ENCODE measurements at regions not wholly inside any gene's neighbourhood (a gene's known extent, or its start where the extent isn't known, plus 50 kb on each side); places are given as distances from the start of the nearest gene placed in this dataset.

- peak in 1 of 2 donors; percentile 1 for DNase-seq (ENCODE audit: low read depth in 1 of 2, low spot score in 1 of 2)
Observed at GRCh38 chr17:74042744-74043486, 160.6 kb upstream of the RPL38 start.

- DNase-seq (ENCODE audit: low read depth in 1 of 2, low spot score in 1 of 2): no peak
Observed at GRCh38 chr17:74043976-74044375, 159.5 kb upstream of the RPL38 start.

GRCh38 chr17:74045608-74046280, 157.7 kb upstream of the RPL38 start:
- no peak for DNase-seq (ENCODE audit: low read depth in 1 of 2, low spot score in 1 of 2)

DNA sequence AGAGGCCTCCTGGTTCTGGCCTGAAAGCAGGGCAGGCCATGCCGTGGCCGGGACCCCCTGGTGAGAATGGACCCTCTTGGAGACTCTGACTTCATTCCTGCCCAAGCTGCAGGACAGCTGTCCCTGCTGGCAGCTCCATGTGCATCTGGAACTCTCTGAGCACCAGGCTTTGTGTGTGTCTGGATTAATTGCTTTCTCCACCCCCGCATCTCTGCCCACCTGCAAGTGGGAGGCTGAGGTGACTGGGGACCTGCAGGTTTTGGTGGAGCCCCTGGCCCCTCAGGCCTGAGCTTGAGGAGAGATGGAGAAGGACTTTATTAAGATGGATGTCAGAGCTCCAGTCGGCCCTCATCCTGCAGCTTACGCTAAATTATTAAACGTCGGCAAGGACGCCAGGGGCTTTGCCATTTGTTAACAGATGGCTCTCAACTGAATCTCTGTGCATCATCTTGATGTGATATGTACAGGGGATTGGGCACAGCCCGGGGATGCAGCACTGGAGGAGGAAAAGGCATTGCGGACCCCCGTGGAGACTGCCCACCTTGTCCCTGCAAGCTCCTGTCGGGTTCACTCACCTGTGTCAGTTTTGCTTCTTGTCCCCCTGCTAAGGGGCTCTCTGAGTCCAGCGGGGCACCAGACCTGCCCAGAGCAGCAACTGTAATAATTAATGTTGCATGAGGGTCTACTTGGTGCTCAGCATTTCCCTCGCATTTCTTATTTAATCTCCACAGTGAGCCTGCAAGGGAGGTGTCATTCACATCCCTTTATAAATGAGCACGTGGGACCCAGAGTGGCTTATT, 154.1 kb upstream of the RPL38 start:
- DNase-seq (ENCODE audit: low read depth in 1 of 2, low spot score in 1 of 2): no peak

DNA sequence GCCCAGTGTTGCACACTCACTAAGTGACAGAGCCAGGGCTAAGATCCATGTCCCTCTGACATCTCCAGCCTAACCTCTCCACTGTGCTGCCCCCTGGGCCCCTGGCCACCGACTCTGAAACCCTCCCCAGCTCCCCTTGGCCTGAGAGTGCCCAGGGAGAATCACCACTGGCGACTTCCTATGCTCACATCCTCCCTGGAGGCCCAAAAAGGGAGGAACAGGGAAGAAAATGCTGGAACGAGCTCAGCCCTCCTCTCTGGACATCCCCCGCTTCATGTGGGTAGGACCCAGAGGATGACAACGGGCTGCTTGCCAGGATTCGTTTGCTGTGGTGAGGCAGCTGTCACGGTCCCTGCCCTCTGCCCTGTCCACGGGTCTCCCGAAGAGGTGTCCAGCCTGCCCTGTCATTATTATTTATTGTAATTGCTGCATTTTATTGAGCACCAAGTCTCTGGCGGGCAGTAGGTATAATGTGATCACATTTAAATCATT, 153.5 kb upstream of the RPL38 start:
- no peak for DNase-seq (ENCODE audit: low read depth in 1 of 2, low spot score in 1 of 2)

DNA sequence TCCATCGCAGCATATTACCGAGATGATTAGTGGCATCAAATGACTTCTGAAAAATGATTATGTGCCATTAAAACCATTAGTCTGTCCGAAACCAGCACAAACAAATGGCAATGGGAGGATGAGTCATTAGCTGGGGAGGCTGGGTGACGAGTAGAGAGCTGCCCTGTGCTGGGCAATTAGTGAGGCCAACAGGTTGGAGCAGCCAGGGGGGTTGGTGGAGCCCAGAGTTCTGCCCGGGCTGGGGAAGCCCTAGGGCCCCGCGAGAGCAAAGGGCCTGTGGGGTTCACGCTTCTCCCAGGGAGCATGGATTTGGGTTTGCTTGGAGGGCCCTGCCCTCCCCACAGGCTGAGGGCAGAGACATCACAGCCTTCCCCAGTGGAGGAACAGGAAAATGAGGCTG, 152.1 kb upstream of the RPL38 start:
- no peak for DNase-seq (ENCODE audit: low read depth in 1 of 2, low spot score in 1 of 2)

DNA sequence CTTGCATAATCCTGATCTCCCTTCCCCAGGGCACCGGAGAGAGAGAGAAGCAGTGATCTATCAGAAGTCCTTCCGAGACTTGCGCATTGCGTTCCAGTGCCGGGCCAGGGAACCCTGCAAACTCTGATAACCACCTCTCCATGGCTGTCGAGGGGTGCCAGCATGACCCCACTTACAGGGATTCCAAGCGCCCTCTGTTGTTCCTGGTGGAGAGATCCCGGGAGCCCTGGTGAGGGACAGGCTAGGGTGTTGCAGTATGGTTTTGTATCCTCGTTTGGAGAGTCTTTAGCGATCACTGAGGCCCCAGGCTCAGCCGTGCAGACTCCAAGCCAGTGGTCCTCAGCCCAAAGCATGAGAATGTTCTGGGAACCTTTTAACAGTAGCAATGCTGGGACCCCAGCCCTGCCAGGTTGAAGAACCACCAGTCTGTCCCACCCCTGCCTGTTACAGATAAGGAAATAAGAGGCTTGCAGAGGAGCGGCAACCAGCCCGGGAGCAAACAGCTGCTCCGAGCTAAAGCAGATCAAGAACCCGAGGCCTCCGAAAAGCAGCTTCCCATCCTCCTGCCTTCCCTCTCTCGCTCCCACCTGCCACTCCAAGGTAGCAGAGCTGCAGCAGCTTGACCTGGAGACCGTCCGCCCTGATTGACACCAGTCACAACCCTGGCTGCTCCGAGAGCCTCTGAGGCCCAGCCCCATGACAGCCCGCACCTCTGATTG, 150.3 kb upstream of the RPL38 start:
- no peak for DNase-seq (ENCODE audit: low read depth in 1 of 2, low spot score in 1 of 2)

GRCh38 chr17:74053712-74054078, 149.8 kb upstream of the RPL38 start:
- DNase-seq (ENCODE audit: low read depth in 1 of 2, low spot score in 1 of 2): no peak

DNA sequence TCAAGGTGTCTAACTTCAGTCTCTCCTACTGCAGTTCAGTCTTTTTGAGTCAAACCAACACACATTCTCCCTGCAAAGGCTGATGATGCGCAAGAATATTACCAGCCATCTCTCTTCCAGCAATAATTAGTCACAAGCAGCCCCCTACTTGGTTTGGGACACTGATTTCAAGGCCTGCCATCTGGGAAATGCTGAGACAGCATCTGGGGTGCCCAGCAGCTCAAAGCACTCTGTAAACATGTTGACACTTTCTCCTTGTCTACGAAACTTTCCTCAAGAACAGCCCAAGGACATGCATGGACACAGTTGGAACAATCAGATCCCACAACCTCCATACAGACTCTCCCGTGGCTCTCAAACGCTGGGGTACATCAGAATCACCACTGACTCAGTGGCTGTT, 149.2 kb upstream of the RPL38 start:
- DNase-seq (ENCODE audit: low read depth in 1 of 2, low spot score in 1 of 2): no peak

DNA sequence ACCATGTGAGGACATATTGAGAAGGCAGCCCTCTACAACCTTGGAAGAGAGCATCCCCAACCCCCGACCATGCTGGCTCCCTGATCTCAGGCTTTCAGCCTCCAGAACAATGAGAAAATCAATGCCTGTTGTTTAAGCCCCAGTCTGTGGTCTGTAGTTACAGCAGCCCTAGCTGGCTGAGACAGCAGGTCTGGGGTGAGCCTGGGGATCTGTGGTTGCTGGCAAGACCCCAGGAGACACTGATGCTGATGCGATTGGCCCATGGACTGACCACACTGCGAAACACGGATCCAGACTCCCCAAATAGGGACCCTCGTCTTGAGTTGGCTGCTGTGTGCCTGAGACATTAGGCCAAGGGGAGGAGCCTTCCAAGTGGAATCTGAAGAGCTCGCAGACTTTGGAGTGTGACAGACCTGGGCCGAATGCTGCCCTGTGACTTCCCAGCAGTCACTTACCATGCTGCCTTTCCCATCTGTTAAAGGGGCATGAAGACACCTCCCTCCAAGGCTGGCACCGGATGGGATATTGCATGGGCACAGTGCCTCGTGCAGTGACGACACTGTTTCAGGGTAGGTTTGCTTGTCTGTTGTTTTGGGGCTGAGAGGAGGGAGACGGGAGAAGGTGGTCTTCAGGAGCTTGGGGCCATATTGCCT, 147.8 kb upstream of the RPL38 start:
- no peak for DNase-seq (ENCODE audit: low read depth in 1 of 2, low spot score in 1 of 2)

DNA sequence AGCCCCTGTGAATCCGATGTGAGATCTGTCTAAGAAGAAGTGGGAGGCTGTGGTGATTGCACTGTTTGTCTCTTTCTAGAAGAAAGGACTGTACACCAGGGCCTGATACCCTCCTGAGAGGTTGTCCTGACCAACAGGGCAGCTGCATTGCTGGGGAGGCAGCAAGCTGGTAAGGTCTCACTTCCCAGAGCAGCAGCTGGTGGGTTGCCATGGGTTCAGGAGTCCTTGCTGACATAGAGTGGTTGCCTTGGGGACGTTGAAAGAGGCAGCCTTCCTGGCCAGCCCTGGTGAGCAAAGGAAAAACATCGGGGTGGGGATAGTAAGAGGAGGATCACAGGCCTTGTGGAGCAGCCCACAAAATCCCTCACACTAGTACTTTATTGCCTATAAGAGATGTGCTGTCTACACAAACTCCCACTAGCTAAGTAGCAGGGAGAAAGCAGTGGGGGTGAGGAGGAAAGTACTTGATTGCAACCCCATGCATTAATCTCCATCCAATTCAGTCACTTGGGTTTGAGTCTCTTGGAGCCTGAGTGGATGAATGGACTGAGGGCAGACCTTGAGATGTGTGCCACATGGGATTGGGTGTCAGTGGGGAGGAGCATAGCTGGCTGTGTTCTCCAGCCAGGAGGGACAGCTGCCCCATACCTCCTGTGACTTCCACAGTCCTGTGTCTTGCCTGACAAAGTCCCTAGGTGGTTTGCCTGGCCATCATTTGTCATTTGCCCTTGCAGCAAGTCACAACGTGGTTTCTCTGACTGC, 143.8 kb upstream of the RPL38 start:
- no peak for DNase-seq (ENCODE audit: low read depth in 1 of 2, low spot score in 1 of 2)

GRCh38 chr17:74061758-74062157, 141.7 kb upstream of the RPL38 start:
- no peak for DNase-seq (ENCODE audit: low read depth in 1 of 2, low spot score in 1 of 2)

- DNase-seq (ENCODE audit: low read depth in 1 of 2, low spot score in 1 of 2): no peak
Observed at GRCh38 chr17:74062234-74062633, 141.2 kb upstream of the RPL38 start.

- DNase-seq (ENCODE audit: low read depth in 1 of 2, low spot score in 1 of 2): no peak
Observed at GRCh38 chr17:74063439-74063838, 140.0 kb upstream of the RPL38 start.

DNA sequence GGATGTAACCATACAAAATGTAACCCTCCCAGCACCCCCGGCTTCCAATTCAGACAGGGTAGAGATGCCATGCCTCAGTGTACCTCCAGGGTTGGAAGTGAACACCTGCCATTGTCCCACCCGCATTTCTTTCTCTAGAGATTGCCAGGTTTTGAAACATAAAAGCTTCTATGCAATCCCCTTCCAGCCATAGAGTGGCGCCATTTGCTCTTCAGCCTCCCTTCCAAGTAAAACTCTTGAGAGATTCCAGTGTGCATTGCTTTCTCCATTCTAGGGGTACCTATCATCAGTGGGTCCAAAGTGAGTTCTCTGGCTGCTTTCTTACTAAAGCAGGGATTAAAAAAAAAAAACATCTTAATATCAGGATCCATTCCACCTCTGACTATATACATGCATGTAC, 133.1 kb upstream of the RPL38 start:
- DNase-seq (ENCODE audit: low read depth in 1 of 2, low spot score in 1 of 2): no peak

DNA sequence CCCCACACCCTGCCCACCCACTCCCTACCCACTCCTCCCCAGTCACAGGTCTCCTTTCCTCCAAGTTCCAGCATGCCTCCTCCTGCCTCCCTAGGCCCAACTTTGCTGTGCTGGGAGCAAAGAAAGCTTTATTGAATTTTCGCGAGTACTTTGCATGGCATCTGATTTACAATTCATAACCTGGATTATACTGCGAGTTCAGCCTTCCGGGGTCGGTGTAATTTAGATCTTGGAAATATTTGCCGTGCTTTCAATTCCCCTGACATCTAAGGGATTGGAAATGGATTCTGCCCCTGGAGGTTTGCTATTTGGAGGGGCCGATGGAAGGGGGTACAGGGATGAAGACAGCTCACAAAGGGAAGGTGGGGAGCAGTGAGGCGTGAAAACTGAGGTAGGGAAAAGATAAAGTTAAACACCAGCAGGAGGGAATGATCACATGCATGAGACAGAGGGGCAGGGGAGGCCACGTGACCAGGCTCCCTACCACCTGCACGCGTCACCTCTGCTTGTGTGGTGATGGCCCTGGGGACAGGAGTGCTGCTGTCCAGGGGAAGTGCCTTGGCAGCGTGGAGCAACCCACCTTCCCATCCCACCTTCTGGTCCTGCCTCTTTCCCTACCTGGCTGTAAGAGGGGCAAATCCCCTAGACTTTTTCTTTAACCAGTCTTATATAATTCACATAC, 132.3 kb upstream of the RPL38 start:
- DNase-seq (ENCODE audit: low read depth in 1 of 2, low spot score in 1 of 2): no peak

- DNase-seq (ENCODE audit: low read depth in 1 of 2, low spot score in 1 of 2): no peak
Observed at GRCh38 chr17:74072340-74072739, 131.1 kb upstream of the RPL38 start.

DNA sequence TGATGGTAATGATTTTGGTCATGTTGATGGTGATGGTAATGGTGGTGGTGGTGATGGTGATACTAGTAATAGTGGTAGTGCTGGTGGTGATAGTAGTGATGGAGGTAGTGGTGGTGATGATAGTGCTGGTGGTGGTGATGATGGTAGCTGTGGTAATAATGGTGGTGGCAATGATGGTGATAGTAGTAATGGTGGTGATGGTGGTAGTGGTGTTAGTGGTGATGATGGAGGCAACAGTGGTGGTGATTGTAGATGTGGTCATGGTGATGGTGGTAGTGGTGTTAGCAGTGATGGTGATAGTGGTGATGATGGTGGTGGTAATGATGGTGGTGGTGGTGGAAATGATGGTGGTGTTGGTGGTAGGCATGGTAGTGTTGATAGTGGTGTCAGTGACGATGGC, 127.0 kb upstream of the RPL38 start:
- no peak for DNase-seq (ENCODE audit: low read depth in 1 of 2, low spot score in 1 of 2)

GRCh38 chr17:74077231-74077630, 126.2 kb upstream of the RPL38 start:
- no peak for DNase-seq (ENCODE audit: low read depth in 1 of 2, low spot score in 1 of 2)
